Endothelial cell of umbilical vein (primary cell): ENCODE measurements at regions not wholly inside any gene's neighbourhood (a gene's known extent, or its start where the extent isn't known, plus 50 kb on each side); places are given as distances from the start of the nearest gene placed in this dataset.

Experiments
- EZH2 ChIP-seq: IDR thresholded peaks from 2 replicates; pipeline ENCODE4 v1.6.1; 2012; ENCODE audit warnings: borderline replicate concordance, low read depth, mild to moderate bottlenecking, moderate library complexity, low read length, inconsistent platforms; ENCODE audit not compliant: severe bottlenecking
- FOS ChIP-seq: IDR thresholded peaks from 2 replicates; pipeline ENCODE4 v1.6.1; 2011; ENCODE audit warnings: mild to moderate bottlenecking, low read length, moderate library complexity, borderline replicate concordance; ENCODE audit not compliant: insufficient read depth
- GATA2 ChIP-seq: IDR thresholded peaks from 2 replicates; pipeline ENCODE4 v1.7.0; 2011; ENCODE audit warnings: low read depth, mild to moderate bottlenecking, moderate library complexity, mixed read lengths, low read length; ENCODE audit not compliant: insufficient read length, insufficient read depth
- JUN ChIP-seq: IDR thresholded peaks from 2 replicates; pipeline ENCODE4 v1.6.1; 2011; ENCODE audit warnings: borderline replicate concordance, low read depth; ENCODE audit not compliant: insufficient read length, insufficient read depth
- MYC ChIP-seq: IDR thresholded peaks from one replicate; pipeline ENCODE4 v1.6.1; 2011; ENCODE audit warnings: mild to moderate bottlenecking, low read depth, low read length
- POLR2A ChIP-seq: IDR thresholded peaks from 2 replicates; pipeline ENCODE4 v1.6.1; 2012; ENCODE audit warnings: low read depth, mild to moderate bottlenecking, control low read depth, low read length
- POLR2AphosphoS5 ChIP-seq: IDR thresholded peaks from 2 replicates; pipeline ENCODE4 v1.6.1; 2012; ENCODE audit warnings: low read depth, mild to moderate bottlenecking, control low read depth, low read length, moderate library complexity; ENCODE audit not compliant: insufficient read depth
- TF ChIP-seq, protein P1 (sequence below), 2 donors: IDR thresholded peaks; 1 replicate in 1 of 2; 2 replicates in 1 of 2; pipeline ENCODE4 v1.5.1; 2011; ENCODE audit warnings: low read length in 2 of 2, mild to moderate bottlenecking in 2 of 2, moderate library complexity in 2 of 2, control low read depth in 1 of 2, inconsistent platforms in 1 of 2, low read depth in 1 of 2; ENCODE audit not compliant: insufficient read depth in 1 of 2; ENCODE audit errors: extremely low read depth in 1 of 2
- TF ChIP-seq, protein P2 (sequence below): IDR thresholded peaks from 2 replicates; pipeline ENCODE4 v1.6.1; 2011; ENCODE audit not compliant: insufficient read depth, insufficient read length

DNA sequence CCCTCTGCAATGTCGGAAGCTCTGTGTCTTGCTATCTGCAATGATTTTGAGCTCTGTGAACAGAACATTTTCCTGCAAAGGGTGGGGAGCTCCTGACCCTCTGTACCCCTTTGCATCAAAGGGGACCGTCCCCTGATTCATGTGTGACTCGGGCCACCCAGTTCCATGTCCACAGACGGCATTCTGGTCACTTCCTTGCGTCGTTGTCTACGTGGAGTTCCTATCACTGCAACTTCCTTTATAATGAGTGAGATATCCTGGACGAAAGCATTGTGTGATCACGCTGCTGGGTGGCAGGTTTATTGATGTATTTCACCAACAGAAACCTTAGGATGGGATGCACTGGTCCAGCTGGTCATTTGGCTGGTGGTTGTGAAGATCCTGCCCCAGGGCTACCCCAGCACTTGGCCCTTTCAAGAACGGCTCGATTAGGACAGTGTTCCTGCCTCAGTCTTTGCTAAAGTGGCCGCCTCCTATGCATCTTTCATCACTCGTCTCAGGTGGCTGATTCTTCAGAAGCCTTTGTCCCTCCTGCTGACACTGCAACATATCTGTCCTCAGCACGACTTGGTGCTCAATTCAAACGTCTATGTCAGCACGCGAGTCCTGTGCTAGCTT lies 202.7 kb downstream of the ACKR3 start:
- TF ChIP-seq, protein P1, sequence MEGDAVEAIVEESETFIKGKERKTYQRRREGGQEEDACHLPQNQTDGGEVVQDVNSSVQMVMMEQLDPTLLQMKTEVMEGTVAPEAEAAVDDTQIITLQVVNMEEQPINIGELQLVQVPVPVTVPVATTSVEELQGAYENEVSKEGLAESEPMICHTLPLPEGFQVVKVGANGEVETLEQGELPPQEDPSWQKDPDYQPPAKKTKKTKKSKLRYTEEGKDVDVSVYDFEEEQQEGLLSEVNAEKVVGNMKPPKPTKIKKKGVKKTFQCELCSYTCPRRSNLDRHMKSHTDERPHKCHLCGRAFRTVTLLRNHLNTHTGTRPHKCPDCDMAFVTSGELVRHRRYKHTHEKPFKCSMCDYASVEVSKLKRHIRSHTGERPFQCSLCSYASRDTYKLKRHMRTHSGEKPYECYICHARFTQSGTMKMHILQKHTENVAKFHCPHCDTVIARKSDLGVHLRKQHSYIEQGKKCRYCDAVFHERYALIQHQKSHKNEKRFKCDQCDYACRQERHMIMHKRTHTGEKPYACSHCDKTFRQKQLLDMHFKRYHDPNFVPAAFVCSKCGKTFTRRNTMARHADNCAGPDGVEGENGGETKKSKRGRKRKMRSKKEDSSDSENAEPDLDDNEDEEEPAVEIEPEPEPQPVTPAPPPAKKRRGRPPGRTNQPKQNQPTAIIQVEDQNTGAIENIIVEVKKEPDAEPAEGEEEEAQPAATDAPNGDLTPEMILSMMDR (IDR thresholded peaks at IDR 0.05; ENCODE audit: extremely low read depth in 1 of 2, insufficient read depth in 1 of 2, low read depth in 1 of 2, low read length in 2 of 2): no peak
- no peak for TF ChIP-seq EZH2
- no peak for TF ChIP-seq MYC
- TF ChIP-seq POLR2A: no peak
- TF ChIP-seq, protein P2, sequence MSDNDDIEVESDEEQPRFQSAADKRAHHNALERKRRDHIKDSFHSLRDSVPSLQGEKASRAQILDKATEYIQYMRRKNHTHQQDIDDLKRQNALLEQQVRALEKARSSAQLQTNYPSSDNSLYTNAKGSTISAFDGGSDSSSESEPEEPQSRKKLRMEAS: no peak
- no peak for TF ChIP-seq POLR2AphosphoS5
- no peak for TF ChIP-seq GATA2
- TF ChIP-seq JUN: no peak
- no peak for TF ChIP-seq FOS
